Cardiac fibroblast (primary cell): ENCODE measurements at regions not wholly inside any gene's neighbourhood (a gene's known extent, or its start where the extent isn't known, plus 50 kb on each side); places are given as distances from the start of the nearest gene placed in this dataset.
A peak's percentile ranks its signal among the peaks of the same experiment; 100 is the strongest.

Source experiments
- DNase-seq, 2 donors: peaks; one replicate each; pipeline versions ENCODE4 v3.0.0 to v3.0.0-alpha.2; 2010; ENCODE audit warnings: low read depth in 2 of 2
- H3K4me3 ChIP-seq, 2 donors: replicated peaks in 1 of 2; 1 replicate in 1 of 2; 2 replicates in 1 of 2; pipeline ENCODE4 v1.5.1; 2011; ENCODE audit warnings: low read depth in 2 of 2, low read length in 2 of 2, mild to moderate bottlenecking in 2 of 2, moderate library complexity in 1 of 2
- TF ChIP-seq, protein P1 (sequence below): IDR thresholded peaks from one replicate; pipeline ENCODE4 v1.5.1; 2011; ENCODE audit warnings: low read depth, mild to moderate bottlenecking, low read length, inconsistent platforms

DNA sequence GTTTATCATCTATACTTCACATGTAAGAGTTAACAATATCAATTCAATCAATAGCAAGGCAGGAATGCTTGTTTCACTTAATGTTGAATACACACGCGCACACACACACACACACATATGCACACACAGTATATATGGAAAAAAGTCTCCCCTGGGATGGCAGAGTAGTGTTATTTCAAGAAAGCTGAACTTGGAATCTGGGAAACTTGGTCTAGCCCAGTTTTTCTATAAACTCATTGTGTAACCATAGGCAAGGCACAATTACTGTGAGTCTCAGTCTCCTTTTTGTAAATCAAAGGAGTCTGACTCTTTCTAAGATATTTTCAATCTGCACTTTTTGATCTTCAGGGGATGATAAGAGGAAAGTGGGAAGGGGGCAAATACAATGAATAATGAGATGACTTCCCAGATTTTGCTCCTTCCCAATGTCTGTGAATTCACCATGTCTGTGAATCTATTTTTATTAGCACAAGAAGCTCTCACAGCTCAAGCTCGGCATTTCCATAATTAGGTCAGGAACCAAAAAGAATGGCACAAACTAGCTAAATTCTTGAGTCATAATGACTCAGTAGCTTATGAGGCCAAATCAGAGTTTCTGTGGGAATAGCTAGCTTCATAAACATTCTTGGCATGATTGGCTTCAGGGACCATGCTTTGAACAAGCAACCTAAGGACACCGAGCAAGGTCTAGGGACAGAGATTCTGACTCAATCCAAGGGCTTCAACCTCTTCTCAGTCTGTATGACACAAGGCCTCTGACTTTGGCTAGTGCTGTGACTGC is 227.4 kb upstream of the DCBLD2 start:
- H3K4me3 ChIP-seq, result no peak overlapping the region
- DNase-seq, result peak; percentile 94 to 99
- TF ChIP-seq, protein P1, sequence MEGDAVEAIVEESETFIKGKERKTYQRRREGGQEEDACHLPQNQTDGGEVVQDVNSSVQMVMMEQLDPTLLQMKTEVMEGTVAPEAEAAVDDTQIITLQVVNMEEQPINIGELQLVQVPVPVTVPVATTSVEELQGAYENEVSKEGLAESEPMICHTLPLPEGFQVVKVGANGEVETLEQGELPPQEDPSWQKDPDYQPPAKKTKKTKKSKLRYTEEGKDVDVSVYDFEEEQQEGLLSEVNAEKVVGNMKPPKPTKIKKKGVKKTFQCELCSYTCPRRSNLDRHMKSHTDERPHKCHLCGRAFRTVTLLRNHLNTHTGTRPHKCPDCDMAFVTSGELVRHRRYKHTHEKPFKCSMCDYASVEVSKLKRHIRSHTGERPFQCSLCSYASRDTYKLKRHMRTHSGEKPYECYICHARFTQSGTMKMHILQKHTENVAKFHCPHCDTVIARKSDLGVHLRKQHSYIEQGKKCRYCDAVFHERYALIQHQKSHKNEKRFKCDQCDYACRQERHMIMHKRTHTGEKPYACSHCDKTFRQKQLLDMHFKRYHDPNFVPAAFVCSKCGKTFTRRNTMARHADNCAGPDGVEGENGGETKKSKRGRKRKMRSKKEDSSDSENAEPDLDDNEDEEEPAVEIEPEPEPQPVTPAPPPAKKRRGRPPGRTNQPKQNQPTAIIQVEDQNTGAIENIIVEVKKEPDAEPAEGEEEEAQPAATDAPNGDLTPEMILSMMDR, result no peak

- DNase-seq, result peak; percentile 56 to 83
- no peak overlapping the region for H3K4me3 ChIP-seq
- TF ChIP-seq, protein P1, result no peak
These were observed 226.7 kb upstream of the DCBLD2 start for GRCh38 chr3:99128235-99128634.

DNA sequence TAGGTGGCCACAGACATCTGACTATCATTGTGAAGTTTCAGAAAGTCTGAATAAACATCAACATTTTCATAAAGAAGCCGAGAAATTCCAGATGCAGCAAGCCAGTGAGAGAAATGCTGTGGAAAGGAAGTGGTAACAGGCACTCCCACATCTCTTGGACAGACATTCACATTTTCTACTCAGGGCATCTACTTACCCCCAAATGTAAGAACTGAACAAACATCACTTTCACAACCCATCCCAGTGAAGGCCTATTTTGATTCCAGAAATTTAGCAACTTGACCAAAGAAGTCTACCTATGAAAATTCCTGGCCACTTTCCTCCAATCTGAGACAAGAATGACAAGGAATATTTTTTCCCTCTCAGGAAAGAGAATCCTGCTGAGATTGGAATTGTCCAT is 224.8 kb upstream of the DCBLD2 start:
- DNase-seq, result peak; percentile 56
- no peak overlapping the region for H3K4me3 ChIP-seq
- TF ChIP-seq, protein P1, result no peak

GRCh38 chr3:99119385-99119784 is 217.9 kb upstream of the DCBLD2 start:
- H3K4me3 ChIP-seq, result no peak overlapping the region
- peak in 1 of 2 donors; percentile 40 for DNase-seq
- TF ChIP-seq, protein P1, result no peak

DNA sequence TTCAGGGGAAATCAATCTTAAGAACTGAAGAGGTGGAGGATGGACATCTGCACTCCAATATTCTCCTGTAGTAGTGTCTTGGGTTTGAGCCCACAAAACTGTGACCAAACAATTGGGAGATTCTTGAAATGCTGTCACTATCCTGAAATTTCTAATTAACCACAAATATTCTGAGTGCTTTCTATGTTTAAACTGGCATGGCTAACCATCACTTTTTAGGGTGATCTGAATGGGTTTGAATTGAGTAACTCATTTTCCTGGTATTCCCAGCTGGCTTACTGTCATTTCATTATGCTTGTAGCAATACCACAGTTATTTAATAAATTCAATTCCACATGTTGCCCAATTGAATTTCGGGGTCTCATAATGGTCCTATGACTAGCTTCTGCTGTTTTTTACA is 216.9 kb upstream of the DCBLD2 start:
- H3K4me3 ChIP-seq, result no peak overlapping the region
- DNase-seq, result peak in 1 of 2 donors; percentile 30
- TF ChIP-seq, protein P1, result no peak

DNA sequence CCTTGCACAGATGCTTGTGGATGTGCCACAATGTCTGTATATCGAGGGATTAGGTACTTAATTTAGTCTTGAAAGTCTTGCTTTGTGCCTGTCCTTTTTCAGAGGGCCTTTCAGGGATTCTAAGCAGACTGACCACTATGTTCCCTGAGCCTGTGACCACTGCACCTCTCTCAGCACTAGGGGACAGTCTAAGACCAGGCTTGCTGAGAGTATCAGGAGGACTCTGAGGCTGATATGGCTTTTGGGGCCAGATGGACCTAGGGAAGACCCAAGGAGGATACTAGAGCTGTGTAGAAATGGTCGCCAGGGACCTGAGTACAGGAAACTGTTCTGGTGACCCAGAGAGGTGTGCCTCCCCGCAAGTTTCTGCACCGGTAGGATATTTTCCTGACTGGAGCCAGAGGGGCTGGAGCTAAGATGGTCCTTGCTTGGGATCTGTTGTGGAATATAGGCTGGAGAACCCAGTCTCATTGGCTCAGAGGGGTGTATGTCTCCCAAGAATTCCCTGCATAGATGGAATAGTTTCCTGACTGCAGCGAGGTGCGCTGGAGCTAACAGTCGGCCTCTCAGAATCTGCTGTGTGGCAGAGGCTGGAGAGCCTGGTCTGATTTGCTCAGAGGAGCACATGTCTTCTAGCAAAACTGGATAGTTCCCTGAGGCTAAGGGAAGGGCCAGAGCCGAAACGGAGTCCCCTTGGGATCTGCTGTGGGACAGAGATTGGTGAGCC is 213.2 kb upstream of the DCBLD2 start:
- H3K4me3 ChIP-seq, result no peak overlapping the region
- TF ChIP-seq, protein P1, result peak; percentile 99
- DNase-seq, result peak; percentile 76 to 87
